Activated naive CD8-positive, alpha-beta T cell treated with anti-CD3 and anti-CD28 coated beads, Interleukin-2, amount 50 U/mL, for 24 hours (primary cell): ENCODE measurements at regions not wholly inside any gene's neighbourhood (a gene's known extent, or its start where the extent isn't known, plus 50 kb on each side); places are given as distances from the start of the nearest gene placed in this dataset.
"Not testable (repeated sequence)": the region's sequence is repeated elsewhere in the genome, so short reads cannot be mapped to it uniquely, and the experiment has no call there.

ENCODE experiments used
- ATAC-seq: fragments of 150-1000 bp; cut with Tn5 transposase; one replicate; pipeline ENCODE4 v1.10.0; 2021
- DNase-seq: peaks from one replicate; pipeline ENCODE4 v3.0.0; 2021
- H3K27ac Mint-ChIP-seq: one replicate; pipeline ENCODE4 v1.8.0; 2021; ENCODE audit warnings: mild to moderate bottlenecking, mixed read lengths
- H3K27me3 Mint-ChIP-seq: one replicate; pipeline ENCODE4 v1.8.0; 2021; ENCODE audit warnings: mixed read lengths
- H3K36me3 Mint-ChIP-seq: one replicate; pipeline ENCODE4 v1.8.0; 2021; ENCODE audit warnings: low read depth, mixed read lengths
- H3K4me1 Mint-ChIP-seq: one replicate; pipeline ENCODE4 v1.8.0; 2021; ENCODE audit warnings: mixed read lengths
- H3K4me3 Mint-ChIP-seq: one replicate; pipeline ENCODE4 v1.8.0; 2021; ENCODE audit warnings: mild to moderate bottlenecking, moderate library complexity, mixed read lengths
- H3K9me3 Mint-ChIP-seq: one replicate; pipeline ENCODE4 v1.8.0; 2021; ENCODE audit warnings: mixed read lengths

DNA sequence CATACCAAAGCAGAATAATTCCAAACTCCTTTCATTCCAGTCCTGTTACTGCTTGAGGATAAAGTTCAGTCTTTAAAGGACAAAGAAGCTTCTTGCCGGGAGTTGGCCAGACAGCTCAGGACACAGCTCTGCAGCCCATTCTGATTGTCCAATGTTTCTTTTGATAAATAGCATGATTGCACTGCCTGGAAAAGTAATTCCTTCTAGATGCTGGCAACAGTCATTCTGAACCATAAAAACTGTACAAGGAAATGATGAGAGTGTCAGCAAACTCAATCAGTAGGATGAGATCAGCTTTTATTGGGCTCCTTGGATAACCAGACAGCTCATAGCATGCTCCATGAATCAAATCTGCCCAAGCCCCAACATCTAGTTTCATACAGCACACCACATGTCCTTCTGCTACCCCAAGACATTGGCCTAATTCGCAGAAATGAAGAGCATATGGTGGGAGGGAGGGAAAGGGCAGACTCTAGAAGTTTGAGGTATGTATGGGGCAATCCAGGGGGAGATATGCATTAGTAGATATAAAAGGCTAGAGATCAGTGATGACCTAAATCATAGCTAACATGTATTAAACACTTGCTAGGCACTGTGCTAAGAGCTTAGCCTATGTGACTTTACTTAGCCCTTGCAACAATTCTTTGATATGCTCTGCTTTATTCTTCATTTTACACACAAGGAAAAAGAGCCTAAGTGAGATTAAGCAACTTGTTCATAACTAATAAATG is 219.9 kb upstream of the NREP start:
- Mint-ChIP-seq H3K4me1 (no peaks in the 10 kb centered on the region), H3K9me3 (no peaks in the 10 kb centered on the region), H3K4me3 (no peak overlapping the region), H3K36me3 (no peaks in the 10 kb centered on the region), H3K27ac (no peak overlapping the region), H3K27me3 (no peaks in the 10 kb centered on the region)
- ATAC-seq, result no peak
- no peak for DNase-seq

DNA sequence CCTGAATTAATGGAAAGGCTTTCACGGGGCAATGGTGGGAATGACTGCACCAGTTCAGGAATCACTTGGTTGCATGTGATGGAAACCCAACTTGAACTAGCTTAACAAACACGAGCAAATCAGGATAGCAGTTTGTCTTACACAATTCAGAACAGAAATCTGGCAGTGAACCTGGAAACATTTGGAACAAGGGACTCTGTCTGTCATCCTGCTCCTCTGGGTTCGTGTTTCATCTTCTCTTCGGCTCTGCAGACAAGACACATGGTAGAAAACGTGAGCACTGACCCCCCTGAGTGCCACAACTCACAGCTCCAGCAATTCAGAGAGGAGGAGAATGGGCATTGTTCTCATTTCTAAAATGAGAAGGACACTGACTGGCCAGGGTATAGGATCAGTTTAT is 218.1 kb upstream of the NREP start:
- H3K4me1 Mint-ChIP-seq, result no peaks in the 10 kb centered on the region
- DNase-seq, result no peak
- H3K4me3 Mint-ChIP-seq, result no peak overlapping the region
- H3K9me3 Mint-ChIP-seq, result no peaks in the 10 kb centered on the region
- no peak for ATAC-seq
- H3K27ac Mint-ChIP-seq, result no peak overlapping the region
- H3K27me3 Mint-ChIP-seq, result peaks cover 5% of the 10 kb centered on the region
- H3K36me3 Mint-ChIP-seq, result no peaks in the 10 kb centered on the region

DNA sequence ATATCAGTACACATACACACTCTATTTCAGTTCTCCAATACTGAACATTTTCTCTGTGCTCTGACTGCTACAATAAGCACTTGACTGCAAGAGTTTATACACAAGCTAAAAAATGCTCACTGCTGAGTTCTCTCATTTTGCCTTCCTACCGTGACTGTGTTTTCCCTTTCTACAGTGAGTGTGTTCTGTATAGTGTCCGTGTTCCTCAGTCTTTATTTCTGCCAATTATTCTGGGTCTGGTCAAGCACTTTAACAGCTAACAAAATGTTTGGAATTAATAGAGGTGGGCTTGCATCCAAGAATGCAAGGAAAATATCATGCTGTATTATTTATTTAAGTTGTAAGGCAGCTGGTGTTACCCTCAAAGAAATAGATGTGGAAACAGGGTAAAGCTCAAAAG is 217.0 kb upstream of the NREP start:
- H3K27me3 Mint-ChIP-seq, result peaks cover 5% of the 10 kb centered on the region
- H3K4me1 Mint-ChIP-seq, result no peaks in the 10 kb centered on the region
- no peak overlapping the region for H3K4me3 Mint-ChIP-seq
- no peaks in the 10 kb centered on the region for H3K36me3 Mint-ChIP-seq
- ATAC-seq (no peak), DNase-seq (no peak)
- H3K9me3 Mint-ChIP-seq, result no peaks in the 10 kb centered on the region
- H3K27ac Mint-ChIP-seq, result no peak overlapping the region

DNA sequence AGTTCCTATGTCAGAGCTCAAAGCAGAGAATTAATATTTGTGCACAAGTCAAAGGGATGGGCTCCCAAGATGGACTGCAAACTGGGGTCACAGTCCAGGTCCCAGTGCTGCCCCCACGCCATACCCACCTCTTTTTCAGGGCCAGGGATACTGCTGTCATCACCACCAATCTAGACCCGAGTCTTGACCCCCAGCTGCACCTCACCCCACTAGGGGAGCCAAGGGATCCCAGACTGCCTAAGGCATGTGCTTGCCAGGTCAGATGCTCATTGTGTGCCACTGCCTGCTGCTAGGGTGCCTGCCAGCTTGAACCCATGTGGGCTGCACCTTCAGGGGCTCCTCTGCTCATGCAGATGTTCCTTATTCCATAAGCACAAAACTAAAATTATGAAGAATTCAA is 215.6 kb upstream of the NREP start:
- ATAC-seq (no peak), DNase-seq (no peak)
- Mint-ChIP-seq H3K27me3 (peaks cover 5% of the 10 kb centered on the region), H3K36me3 (no peaks in the 10 kb centered on the region), H3K4me1 (no peaks in the 10 kb centered on the region), H3K9me3 (no peaks in the 10 kb centered on the region), H3K4me3 (no peak overlapping the region), H3K27ac (no peak overlapping the region)

DNA sequence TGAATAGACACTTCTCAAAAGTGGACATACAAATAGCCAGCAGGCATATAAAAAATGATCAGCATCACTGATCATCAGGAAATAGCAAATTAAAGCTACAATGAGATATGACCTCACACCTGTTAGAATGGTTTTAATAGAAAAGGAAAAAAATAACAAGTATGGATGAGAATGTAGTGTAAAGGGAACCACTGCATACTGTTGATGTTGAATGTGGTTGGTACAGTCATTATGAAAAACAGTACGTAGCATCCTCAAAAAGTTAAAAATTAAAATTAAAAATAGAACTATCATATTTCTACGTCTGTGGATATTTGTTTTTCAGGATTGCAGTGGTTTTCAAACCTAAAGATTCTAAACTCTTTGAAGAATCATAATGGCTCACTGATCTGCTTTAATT is 215.1 kb upstream of the NREP start:
- H3K27ac Mint-ChIP-seq, result no peak overlapping the region
- H3K27me3 Mint-ChIP-seq, result peaks cover 5% of the 10 kb centered on the region
- no peak for DNase-seq
- H3K4me1 Mint-ChIP-seq, result no peaks in the 10 kb centered on the region
- H3K9me3 Mint-ChIP-seq, result no peaks in the 10 kb centered on the region
- H3K4me3 Mint-ChIP-seq, result no peak overlapping the region
- no peaks in the 10 kb centered on the region for H3K36me3 Mint-ChIP-seq
- no peak for ATAC-seq

DNA sequence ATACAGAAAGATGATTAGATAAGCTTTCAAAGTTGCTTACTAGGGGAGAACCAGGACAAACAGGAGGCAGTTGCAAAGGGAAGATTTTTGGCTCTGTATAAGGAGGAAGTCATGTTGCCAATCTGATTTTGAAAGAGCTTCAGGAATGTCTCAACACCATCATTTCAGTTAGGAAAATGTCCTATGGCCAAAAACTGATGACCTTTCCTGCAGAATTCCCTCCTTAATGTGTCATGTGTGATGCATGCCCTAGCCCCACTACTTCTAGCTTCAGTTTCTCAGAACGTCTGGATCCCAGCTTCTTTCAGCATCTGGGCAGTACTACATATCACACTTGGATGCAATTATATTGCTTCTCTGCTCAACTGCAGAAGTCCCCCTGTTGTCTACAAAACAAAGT is 211.5 kb upstream of the NREP start:
- no peaks in the 10 kb centered on the region for H3K36me3 Mint-ChIP-seq
- H3K4me1 Mint-ChIP-seq, result peaks cover 2% of the 10 kb centered on the region
- no peak overlapping the region for H3K4me3 Mint-ChIP-seq
- H3K27me3 Mint-ChIP-seq, result peaks cover 5% of the 10 kb centered on the region
- no peak overlapping the region for H3K27ac Mint-ChIP-seq
- H3K9me3 Mint-ChIP-seq, result no peaks in the 10 kb centered on the region
- ATAC-seq (no peak), DNase-seq (no peak)

DNA sequence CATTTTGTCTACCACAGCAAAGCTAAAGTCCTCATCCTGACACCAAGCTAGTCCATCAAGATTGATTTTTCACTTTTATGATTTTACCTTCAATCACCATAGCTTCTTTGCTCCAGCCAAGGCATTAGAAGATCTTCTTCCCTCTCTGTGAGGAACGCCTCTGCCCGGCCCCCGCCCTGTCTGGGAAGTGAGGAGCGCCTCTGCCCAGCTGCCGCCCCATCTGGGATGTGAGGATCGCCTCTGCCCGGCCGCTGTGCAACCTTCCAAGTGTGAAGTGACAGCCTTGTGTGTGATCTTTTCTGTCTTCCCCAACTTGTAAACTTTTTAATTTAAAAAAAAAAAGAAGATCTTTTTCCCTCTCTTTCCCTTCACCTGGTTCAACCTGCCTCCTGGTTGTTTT is 210.5 kb upstream of the NREP start:
- Mint-ChIP-seq H3K36me3 (no peaks in the 10 kb centered on the region), H3K4me3 (no peak overlapping the region), H3K27ac (no peak overlapping the region), H3K27me3 (peaks cover 5% of the 10 kb centered on the region), H3K4me1 (peaks cover 2% of the 10 kb centered on the region), H3K9me3 (no peaks in the 10 kb centered on the region)
- no peak for DNase-seq
- ATAC-seq, result no peak

DNA sequence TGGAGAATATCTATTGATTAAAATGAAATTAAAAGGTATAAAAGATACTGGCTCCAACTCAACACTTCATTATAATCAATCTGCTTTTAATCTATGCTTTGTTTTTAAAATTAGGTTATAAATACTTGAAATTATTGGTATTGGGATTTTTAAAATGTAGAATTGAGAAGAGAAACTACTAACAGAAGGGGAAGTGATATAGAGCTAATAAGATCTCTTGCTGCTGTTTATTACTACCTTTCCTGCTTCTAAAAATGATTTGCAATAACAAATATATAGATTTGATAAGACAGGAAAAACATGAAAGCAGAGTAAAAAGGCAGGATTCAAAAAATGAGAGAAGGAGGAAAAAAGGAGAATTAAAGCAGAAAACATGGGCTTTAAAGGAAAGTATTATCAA is 209.3 kb upstream of the NREP start:
- DNase-seq (no peak), ATAC-seq (no peak)
- Mint-ChIP-seq H3K36me3 (no peaks in the 10 kb centered on the region), H3K27ac (no peak overlapping the region), H3K4me3 (no peak overlapping the region), H3K4me1 (peaks cover 2% of the 10 kb centered on the region), H3K27me3 (peaks cover 2% of the 10 kb centered on the region), H3K9me3 (no peaks in the 10 kb centered on the region)

DNA sequence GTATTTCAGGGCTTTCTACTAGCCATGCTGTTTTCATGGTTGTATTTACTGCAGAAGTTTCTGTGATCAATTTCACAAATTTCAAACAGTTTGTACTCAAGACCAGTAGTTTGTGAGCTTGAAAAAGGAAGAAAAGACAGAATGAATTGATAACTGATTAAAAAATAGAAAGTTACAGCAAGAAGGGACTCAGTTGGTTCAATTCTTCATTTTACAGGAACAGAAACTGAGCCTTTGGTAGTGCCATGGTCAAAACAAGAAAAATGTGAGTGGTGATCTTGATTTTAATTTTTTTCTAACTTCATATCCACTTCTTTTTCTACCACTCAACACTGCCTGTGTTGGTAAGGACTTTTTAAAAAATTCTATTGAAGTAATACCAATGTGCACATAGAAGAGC is 206.6 kb upstream of the NREP start:
- Mint-ChIP-seq H3K4me3 (no peak overlapping the region), H3K27ac (no peak overlapping the region), H3K36me3 (no peaks in the 10 kb centered on the region), H3K9me3 (no peaks in the 10 kb centered on the region), H3K27me3 (no peaks in the 10 kb centered on the region), H3K4me1 (peaks cover 2% of the 10 kb centered on the region)
- DNase-seq (no peak), ATAC-seq (no peak)

DNA sequence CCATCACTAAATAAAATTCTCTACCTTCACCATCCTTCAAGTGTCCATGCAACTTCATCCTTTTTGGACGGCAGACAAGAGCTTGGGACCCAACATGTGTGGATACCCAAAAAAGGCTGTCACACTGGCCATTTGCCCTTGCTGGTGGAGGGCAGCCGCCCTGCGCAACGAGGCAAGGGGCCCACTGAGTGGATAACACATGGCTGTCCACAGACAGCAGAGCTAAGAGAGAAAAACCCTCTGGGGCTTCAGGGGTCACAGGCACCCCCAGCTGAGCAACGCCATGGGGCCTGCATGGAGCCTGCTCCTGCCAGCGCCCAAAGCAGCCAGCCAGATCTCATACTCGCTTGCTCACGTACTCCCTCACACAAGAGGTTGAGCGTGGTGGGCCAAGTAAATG is 205.9 kb upstream of the NREP start:
- H3K27ac Mint-ChIP-seq, result no peak overlapping the region
- ATAC-seq (no peak), DNase-seq (no peak)
- H3K4me3 Mint-ChIP-seq, result no peak overlapping the region
- no peaks in the 10 kb centered on the region for H3K36me3 Mint-ChIP-seq
- H3K27me3 Mint-ChIP-seq, result no peaks in the 10 kb centered on the region
- peaks cover 2% of the 10 kb centered on the region for H3K4me1 Mint-ChIP-seq
- no peaks in the 10 kb centered on the region for H3K9me3 Mint-ChIP-seq

DNA sequence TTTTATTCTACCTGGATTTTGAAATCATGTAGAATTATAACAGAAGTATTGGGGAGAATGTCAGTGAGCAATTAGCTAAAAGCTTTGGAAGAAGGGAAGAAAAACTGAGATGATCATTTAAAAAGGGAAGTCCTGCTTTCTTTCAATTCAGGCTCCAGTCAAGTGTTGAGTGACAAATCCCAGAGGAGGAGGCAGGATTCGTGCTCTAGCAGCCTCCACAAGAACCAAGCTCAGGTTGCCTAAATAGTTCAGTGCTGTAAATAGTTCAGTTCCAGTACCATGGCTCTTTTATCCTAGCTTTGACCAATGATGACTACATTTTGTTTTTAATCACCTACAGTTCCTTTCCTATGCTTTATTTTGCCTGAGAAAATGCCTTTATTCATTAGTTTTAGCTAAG is 204.9 kb upstream of the NREP start:
- no peaks in the 10 kb centered on the region for H3K9me3 Mint-ChIP-seq
- DNase-seq (no peak), ATAC-seq (no peak)
- no peak overlapping the region for H3K4me3 Mint-ChIP-seq
- H3K27me3 Mint-ChIP-seq, result no peaks in the 10 kb centered on the region
- H3K4me1 Mint-ChIP-seq, result peaks cover 2% of the 10 kb centered on the region
- no peak overlapping the region for H3K27ac Mint-ChIP-seq
- no peaks in the 10 kb centered on the region for H3K36me3 Mint-ChIP-seq

DNA sequence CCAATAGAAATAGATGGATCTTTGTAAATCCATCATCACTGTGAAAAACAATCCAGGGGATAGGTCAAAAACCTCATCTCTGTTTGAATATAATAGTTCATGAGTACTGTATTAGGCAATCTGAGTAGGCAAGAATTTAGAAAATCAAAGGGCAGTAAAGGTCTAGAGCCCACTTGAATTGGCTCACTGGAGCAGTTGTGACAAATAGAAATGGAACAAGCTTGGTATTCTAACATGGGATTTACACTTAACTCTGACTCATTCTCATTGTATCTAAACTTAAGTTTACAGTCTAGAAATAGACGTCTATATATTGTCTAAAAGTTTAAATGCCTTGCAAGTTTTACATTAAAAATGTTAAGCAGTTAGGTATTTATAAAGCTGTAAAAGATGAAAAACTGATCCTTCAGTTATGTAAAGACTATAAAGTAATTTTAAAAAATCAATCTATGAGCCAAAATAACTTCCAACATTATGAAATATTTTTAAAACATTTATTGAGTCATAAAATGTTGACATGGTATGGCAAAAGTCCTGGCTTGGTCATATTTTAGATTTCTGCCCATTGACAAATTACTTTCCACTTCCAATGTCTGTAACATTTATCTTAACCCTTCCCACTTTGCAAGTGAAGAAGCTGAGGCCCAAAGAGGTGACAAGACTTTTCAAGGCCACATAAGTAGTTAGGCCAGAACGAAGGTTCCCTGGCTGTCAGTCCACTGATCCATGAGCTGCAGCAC is 203.7 kb upstream of the NREP start:
- Mint-ChIP-seq H3K27me3 (no peaks in the 10 kb centered on the region), H3K4me1 (no peaks in the 10 kb centered on the region), H3K27ac (no peak overlapping the region), H3K36me3 (no peaks in the 10 kb centered on the region), H3K4me3 (no peak overlapping the region), H3K9me3 (no peaks in the 10 kb centered on the region)
- ATAC-seq (no peak), DNase-seq (no peak)

DNA sequence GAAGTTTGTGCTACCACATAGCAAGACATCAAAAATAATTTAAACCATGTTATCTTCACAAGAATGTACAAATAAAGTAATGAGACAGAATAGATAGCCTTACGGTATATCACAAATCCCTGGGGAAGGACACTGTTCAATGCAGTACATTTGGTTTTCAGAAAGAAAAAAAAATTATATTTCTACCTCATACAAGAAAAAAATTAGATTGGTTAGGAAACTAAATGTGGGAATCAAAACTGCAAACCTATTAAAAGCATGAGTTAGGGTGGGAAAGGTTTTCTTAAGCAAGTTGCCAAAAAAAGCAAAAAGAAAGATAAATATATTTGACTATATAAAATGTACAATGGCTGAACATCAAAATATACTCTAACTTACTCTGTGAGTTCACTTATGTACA is 201.9 kb upstream of the NREP start:
- H3K9me3 Mint-ChIP-seq, result no peaks in the 10 kb centered on the region
- DNase-seq (no peak), ATAC-seq (no peak)
- no peaks in the 10 kb centered on the region for H3K36me3 Mint-ChIP-seq
- no peaks in the 10 kb centered on the region for H3K27me3 Mint-ChIP-seq
- peaks cover 3% of the 10 kb centered on the region for H3K4me1 Mint-ChIP-seq
- no peak overlapping the region for H3K27ac Mint-ChIP-seq
- H3K4me3 Mint-ChIP-seq, result no peak overlapping the region

DNA sequence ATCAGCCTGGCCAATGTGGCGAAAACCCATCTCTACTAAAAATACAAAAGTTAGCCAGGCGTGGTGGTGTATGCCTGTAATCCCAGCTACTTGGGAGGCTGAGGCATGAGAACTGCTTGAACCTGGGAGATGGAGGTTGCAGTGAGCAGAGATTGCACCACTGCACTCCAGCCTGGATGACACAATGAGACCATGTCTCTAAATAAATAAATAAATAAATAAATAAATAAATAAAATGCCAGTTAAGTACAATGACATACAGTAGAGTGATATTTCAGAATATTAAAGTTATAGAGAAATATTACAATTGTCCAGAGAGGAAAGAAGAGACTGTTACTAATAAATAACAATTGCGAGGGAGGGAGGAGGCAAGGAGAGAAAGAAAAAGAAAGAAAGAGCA is 199.8 kb upstream of the NREP start:
- not testable (repeated sequence) for H3K9me3 Mint-ChIP-seq, H3K36me3 Mint-ChIP-seq, H3K4me1 Mint-ChIP-seq, H3K27me3 Mint-ChIP-seq, ATAC-seq, DNase-seq, H3K27ac Mint-ChIP-seq, H3K4me3 Mint-ChIP-seq

DNA sequence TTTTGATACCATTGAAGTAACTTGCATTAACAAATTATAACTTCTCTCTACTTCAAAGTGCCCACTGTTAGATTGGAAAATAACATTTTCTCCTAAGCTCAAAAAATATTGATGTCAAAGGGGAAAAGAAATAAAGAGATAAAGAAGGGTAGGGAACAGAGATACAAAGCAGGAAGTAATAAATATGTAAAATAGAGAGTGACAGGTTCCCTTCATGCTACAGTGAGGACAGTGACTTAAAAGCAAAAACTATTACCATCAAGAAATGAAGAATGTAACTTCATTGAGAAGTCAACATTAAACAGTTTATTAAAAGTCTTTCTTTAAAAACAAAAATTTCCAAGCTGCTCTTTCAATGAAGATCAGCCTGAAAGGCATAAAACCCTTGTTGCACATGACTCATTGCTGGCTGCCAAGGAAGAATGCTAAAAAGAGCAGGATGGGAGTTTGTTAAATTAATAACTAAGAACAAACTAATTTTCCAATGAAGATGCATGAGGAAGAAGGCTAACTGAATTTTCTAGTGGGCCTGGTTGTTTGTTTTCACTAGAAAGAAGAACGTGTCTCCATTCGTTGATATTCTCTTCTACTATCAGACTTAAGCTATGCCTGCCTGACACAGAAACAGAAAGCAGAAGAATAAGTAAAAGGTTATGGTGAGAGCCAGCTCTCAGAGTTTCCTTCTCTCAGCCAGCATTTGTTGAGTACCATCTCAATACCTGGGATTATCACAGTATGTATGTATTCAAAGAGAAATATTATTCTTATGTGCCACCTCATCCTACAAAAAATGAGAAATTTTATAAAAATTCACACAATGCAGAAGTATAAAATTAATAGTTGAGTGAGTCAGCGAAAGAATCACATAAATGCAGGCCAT is 197.8 kb upstream of the NREP start:
- no peak for ATAC-seq
- no peak for DNase-seq
- Mint-ChIP-seq H3K4me3 (no peak overlapping the region), H3K4me1 (peaks cover 3% of the 10 kb centered on the region), H3K36me3 (no peaks in the 10 kb centered on the region), H3K9me3 (no peaks in the 10 kb centered on the region), H3K27me3 (peaks cover 2% of the 10 kb centered on the region), H3K27ac (no peak overlapping the region)
